NCI-H2196 (cell line): ENCODE measurements at regions not wholly inside any gene's neighbourhood (a gene's known extent, or its start where the extent isn't known, plus 50 kb on each side); places are given as distances from the start of the nearest gene placed in this dataset.

Experiments used
- DNase-seq: peaks from one replicate; lab custom pipeline; 2025; ENCODE audit not compliant: unreplicated experiment; lab: John Stamatoyannopoulos, UW

GRCh38 chr5:52710972-52711596 is 76.6 kb upstream of the ITGA1 start:
- DNase-seq, result no peak

DNA sequence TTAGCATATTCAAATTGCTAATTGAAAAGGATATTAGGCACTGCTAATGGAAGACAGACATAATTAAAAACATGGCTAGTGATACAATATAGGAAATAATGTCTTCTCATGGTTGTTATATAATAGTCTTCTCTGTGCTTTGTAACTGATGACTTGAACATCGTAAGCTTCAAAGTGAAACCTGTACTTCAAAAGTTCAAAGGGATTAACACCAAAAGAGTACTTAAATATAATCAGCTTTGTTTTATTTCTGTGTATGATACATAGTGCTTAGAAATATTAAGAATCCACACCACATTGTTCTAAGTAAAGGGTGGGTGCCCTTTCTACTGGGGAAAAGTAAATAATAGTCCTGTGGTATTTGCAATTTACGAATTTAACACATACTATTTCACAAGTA is 75.4 kb upstream of the ITGA1 start:
- DNase-seq, result no peak

DNA sequence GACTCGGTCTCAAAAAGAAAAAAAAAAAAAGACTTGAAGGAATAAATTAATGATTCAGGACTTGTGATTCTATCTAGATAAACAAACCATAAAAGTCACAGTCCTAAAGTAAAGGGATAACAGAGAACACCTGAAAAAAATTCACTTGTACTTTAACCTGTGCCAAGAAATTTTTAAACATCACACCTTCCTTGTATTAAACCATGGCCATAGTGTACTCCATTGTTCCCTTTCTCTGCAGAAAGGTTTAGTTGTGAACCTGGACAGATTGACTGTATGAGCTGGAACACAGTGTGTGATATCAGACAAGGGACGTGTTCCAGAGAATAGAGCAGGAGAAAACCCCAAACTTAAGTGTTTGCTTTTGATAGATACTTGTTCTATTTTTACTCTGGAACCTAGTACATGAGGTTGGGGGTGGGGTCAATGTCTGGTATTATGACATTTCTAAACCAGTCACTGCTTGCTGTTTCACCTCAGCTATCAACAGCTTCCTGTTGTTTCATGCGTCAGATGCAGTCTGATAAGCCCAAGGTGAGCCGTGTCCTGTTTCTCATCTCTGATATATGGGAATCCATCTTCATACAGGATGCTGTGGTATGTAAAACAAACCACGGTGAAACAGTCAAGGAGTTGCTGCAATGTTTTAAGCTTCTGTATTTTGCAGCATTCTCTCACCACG is 62.5 kb upstream of the ITGA1 start:
- no peak for DNase-seq

GRCh38 chr5:52725808-52726207 is 61.9 kb upstream of the ITGA1 start:
- DNase-seq, result no peak

DNA sequence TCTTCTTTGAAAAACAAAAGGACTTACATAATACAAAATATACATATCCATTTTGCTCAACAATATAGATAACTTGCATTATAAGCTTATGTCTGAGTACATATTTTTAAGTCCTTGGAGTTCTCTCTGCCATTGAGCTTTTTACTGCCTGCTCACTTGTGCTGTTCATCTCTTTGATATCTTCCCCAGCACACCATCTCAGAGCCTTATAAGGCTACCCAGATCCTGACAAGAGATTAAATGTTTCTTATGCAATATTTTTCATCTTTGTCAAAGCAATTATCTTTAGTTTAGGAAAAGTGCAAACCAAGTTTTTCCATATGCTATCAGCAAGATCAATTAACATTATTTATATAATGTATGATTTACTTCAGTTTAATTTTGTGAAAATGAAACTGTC is 60.7 kb upstream of the ITGA1 start:
- DNase-seq, result no peak

GRCh38 chr5:52727576-52727975 is 60.1 kb upstream of the ITGA1 start:
- no peak for DNase-seq

GRCh38 chr5:52728224-52728623 is 59.5 kb upstream of the ITGA1 start:
- no peak for DNase-seq

- no peak for DNase-seq
Observed at GRCh38 chr5:52728686-52729085, 59.0 kb upstream of the ITGA1 start.

DNA sequence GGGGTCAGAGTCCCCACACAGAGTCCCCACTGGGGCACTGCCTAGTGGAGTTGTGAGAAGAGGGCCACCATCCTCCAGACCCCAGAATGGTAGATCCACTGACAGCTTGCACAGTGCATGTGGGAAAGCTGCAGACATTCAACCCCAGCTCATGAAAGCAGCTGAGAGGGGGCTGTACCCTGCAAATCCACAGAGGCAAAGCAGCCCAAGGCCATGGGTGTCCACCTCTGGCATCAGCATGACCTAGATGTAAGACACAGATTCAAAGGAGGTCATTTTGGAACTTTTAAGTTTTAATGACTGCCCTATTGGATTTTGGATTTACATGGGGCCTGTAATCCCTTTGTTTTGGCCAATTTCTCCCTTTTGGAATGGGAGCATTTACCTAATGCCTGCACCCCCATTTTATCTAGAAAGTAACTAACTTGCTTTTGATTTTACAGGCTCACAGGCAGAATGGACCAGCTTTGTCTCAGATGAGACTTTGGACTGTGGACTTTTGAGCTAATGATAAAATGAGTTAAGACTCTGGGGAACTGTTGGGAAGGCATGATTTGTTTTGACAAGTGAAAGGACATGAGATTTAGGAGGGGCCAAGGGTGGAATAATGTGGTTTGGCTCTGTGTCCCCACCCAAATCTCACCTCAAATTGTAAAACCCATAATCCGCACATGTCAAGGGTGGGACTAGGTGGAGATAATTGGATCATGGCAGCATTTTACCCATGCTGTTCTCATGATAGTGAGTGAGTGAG is 56.3 kb upstream of the ITGA1 start:
- no peak for DNase-seq

DNA sequence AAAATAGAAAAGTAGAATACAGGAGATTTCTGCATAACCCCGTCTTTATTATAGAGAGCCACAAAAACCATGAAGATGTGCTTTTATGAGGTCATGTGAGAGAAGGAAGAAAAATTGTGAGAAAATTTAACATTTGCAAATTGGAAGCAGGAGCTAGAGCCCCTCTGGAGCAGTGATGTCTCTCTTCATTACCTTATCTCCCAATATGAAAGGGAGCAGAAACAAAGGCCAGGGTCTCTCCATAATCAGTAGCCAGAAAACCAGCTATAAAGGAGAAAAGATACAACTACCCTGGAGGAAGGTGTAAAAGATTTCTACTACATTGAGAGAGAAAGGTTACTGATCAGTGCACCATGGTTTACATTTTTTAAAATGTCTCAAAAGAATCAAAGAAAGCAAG is 53.2 kb upstream of the ITGA1 start:
- no peak for DNase-seq

DNA sequence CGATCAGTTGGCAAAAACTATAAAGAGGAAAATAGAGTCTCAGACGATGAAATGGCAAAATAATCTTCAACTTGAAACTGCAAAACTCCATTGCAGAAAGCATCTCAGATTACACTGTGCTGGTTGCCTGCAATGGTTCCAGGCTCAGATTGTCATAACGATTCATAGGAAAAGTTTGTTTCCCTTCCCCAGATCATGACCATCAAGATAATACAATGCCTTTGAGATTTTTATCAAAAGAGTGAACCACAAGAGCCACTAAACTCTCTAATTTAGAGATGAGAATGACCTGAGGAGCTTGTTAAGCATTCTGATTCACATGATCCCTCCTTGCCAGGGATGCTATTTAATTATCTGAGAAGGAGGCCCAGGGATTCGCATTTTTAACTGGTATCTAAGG is 52.6 kb upstream of the ITGA1 start:
- no peak for DNase-seq
